Neural cell (in vitro differentiated cells): ENCODE measurements at regions not wholly inside any gene's neighbourhood (a gene's known extent, or its start where the extent isn't known, plus 50 kb on each side); places are given as distances from the start of the nearest gene placed in this dataset.

ENCODE experiments used
- CTCF ChIP-seq: fragments of 450-650 bp; IDR thresholded peaks from 2 replicates; pipeline ENCODE4 v1.5.1; 2014; ENCODE audit warnings: antibody characterized with exemption, mild to moderate bottlenecking, moderate library complexity; ENCODE audit not compliant: poor library complexity, severe bottlenecking
- EP300 ChIP-seq: fragments of 450-650 bp; conservative IDR thresholded peaks from 2 replicates; pipeline ENCODE4 v1.6.1; 2014; ENCODE audit warnings: antibody characterized with exemption, mild to moderate bottlenecking, moderate library complexity; ENCODE audit not compliant: poor library complexity, severe bottlenecking
- EZH2 ChIP-seq: fragments of 200-600, 300-800 bp; shearing (Covaris generic), sonication (generic); IDR thresholded peaks from 2 replicates; pipeline ENCODE4 v1.6.1; 2014; ENCODE audit warnings: antibody characterized with exemption, low read length, borderline replicate concordance, mild to moderate bottlenecking; ENCODE audit not compliant: insufficient read depth, poor library complexity, severe bottlenecking
- MXI1 ChIP-seq: fragments of 450-650 bp; conservative IDR thresholded peaks from 2 replicates; pipeline ENCODE4 v1.6.1; 2014; ENCODE audit warnings: antibody characterized with exemption, mild to moderate bottlenecking; ENCODE audit not compliant: poor library complexity, severe bottlenecking
- POLR2AphosphoS5 ChIP-seq: IDR thresholded peaks from 2 replicates; pipeline ENCODE4 v1.6.1; 2012
- RAD21 ChIP-seq: fragments of 450-650 bp; conservative IDR thresholded peaks from 2 replicates; pipeline ENCODE4 v1.6.1; 2014; ENCODE audit warnings: antibody characterized with exemption, mild to moderate bottlenecking, moderate library complexity
- REST ChIP-seq: IDR thresholded peaks from 2 replicates; pipeline ENCODE4 v1.6.1; 2012; ENCODE audit warnings: borderline replicate concordance
- TAF1 ChIP-seq: IDR thresholded peaks from 2 replicates; pipeline ENCODE4 v1.6.1; 2012; ENCODE audit warnings: low read depth

GRCh38 chrX:1851527-1851926, 236.7 kb downstream of the ASMT start:
- TF ChIP-seq TAF1 = no peak
- no peak for TF ChIP-seq RAD21
- TF ChIP-seq CTCF = no peak
- TF ChIP-seq POLR2AphosphoS5 = no peak
- TF ChIP-seq EZH2 = no peak
- no peak for TF ChIP-seq EP300
- TF ChIP-seq MXI1 = no peak
- TF ChIP-seq REST = no peak
